Activated CD8-positive, alpha-beta T cell treated with anti-CD3 and anti-CD28 coated beads for 36 hours (primary cell): ENCODE measurements at regions not wholly inside any gene's neighbourhood (a gene's known extent, or its start where the extent isn't known, plus 50 kb on each side); places are given as distances from the start of the nearest gene placed in this dataset.

Experiments used
- ATAC-seq: fragments of 200-7000 bp; cut with Tn5 transposase; one replicate; pipeline ENCODE4 v1.10.0; 2021; ENCODE audit warnings: mild to moderate bottlenecking, moderate library complexity
- CTCF ChIA-PET: fragments of 350-600 bp; sonication (Branson Sonifier 250); formaldehyde crosslinking; loops from one replicate; lab custom pipeline; 2021; ENCODE audit warnings: antibody characterized with exemption; lab: Charles Lee
- POLR2A ChIA-PET: fragments of 350-600 bp; sonication (Branson Sonifier 250); formaldehyde crosslinking; loops from one replicate; lab custom pipeline; 2021; ENCODE audit warnings: antibody characterized with exemption; lab: Charles Lee
- DNase-seq: peaks from one replicate; pipeline ENCODE4 v3.0.0-alpha.2; 2020
- H3K27ac Mint-ChIP-seq: one replicate; pipeline ENCODE4 v1.8.0; 2021; ENCODE audit warnings: mild to moderate bottlenecking, mixed read lengths
- H3K27me3 Mint-ChIP-seq: one replicate; pipeline ENCODE4 v1.8.0; 2021; ENCODE audit warnings: mixed read lengths
- H3K36me3 Mint-ChIP-seq: one replicate; pipeline ENCODE4 v1.8.0; 2021; ENCODE audit warnings: low read depth, mixed read lengths
- H3K4me1 Mint-ChIP-seq: one replicate; pipeline ENCODE4 v1.8.0; 2021; ENCODE audit warnings: low read depth, mixed read lengths
- H3K4me3 Mint-ChIP-seq: one replicate; pipeline ENCODE4 v1.8.0; 2021; ENCODE audit warnings: mild to moderate bottlenecking, moderate library complexity, mixed read lengths
- H3K9me3 Mint-ChIP-seq: one replicate; pipeline ENCODE4 v1.8.0; 2021; ENCODE audit warnings: mixed read lengths
- CTCF ChIP-seq: fragments of 200-600 bp; IDR thresholded peaks from one replicate; pipeline ENCODE4 v1.8.0; 2022; ENCODE audit warnings: antibody characterized with exemption, mild to moderate bottlenecking
- intact Hi-C: fragments of 100-400 bp; cut with micrococcal nuclease; formaldehyde crosslinking; loops from one replicate; pipeline ENCODE4 v1.10.0; 2022

- DNase-seq (no peak), ATAC-seq (peak; percentile 69)
- Mint-ChIP-seq H3K27me3 (no peaks in the 10 kb centered on the region), H3K36me3 (no peaks in the 10 kb centered on the region), H3K27ac (no peak overlapping the region), H3K4me1 (no peaks in the 10 kb centered on the region), H3K4me3 (no peak overlapping the region), H3K9me3 (no peaks in the 10 kb centered on the region)
- ChIA-PET POLR2A (no interaction called here), CTCF (no interaction called here)
- intact Hi-C loops, result no loop called here
- peak; percentile 26 for TF ChIP-seq CTCF
These were observed 62.8 kb downstream of the FAM9B start for GRCh38 chrX:8971116-8971515.

GRCh38 chrX:8969378-8969777, 64.5 kb downstream of the FAM9B start:
- Mint-ChIP-seq H3K9me3 (no peaks in the 10 kb centered on the region), H3K4me3 (no peak overlapping the region), H3K4me1 (no peaks in the 10 kb centered on the region), H3K27me3 (no peaks in the 10 kb centered on the region), H3K27ac (no peak overlapping the region), H3K36me3 (no peaks in the 10 kb centered on the region)
- DNase-seq, result no peak
- TF ChIP-seq CTCF, result no peak
- intact Hi-C loops, result no loop called here
- POLR2A ChIA-PET, result interaction anchor here (0.6 kb wide), 1 partner anchor 124 kb away, joined by 3 read pairs; no protein-coding TSS in a partner anchor
- CTCF ChIA-PET, result no interaction called here
- no peak for ATAC-seq

- ATAC-seq (no peak), DNase-seq (no peak)
- Mint-ChIP-seq H3K27ac (no peak overlapping the region), H3K36me3 (no peaks in the 10 kb centered on the region), H3K4me3 (no peak overlapping the region), H3K27me3 (no peaks in the 10 kb centered on the region), H3K9me3 (no peaks in the 10 kb centered on the region), H3K4me1 (no peaks in the 10 kb centered on the region)
- POLR2A ChIA-PET, result no interaction called here
- intact Hi-C loops, result no loop called here
- CTCF ChIA-PET, result no interaction called here
- TF ChIP-seq CTCF, result no peak
These were observed 66.5 kb downstream of the FAM9B start for GRCh38 chrX:8967461-8967860.

GRCh38 chrX:8960957-8961468, 72.9 kb downstream of the FAM9B start:
- TF ChIP-seq CTCF, result no peak
- peaks cover 2% of the 10 kb centered on the region for H3K27me3 Mint-ChIP-seq
- ChIA-PET POLR2A (interaction anchor here (0.6 kb wide), 1 partner anchor 42 kb away, joined by 4 read pairs; no protein-coding TSS in a partner anchor), CTCF (no interaction called here)
- DNase-seq (no peak), ATAC-seq (no peak)
- H3K27ac Mint-ChIP-seq, result no peak overlapping the region
- H3K36me3 Mint-ChIP-seq, result no peaks in the 10 kb centered on the region
- intact Hi-C loops, result no loop called here
- H3K9me3 Mint-ChIP-seq, result no peaks in the 10 kb centered on the region
- no peaks in the 10 kb centered on the region for H3K4me1 Mint-ChIP-seq
- H3K4me3 Mint-ChIP-seq, result no peak overlapping the region

GRCh38 chrX:8955511-8955910, 78.4 kb downstream of the FAM9B start:
- no peak overlapping the region for H3K27ac Mint-ChIP-seq

More at GRCh38 chrX:8955511-8955910, 78.4 kb downstream of the FAM9B start:
- H3K36me3 Mint-ChIP-seq, result no peaks in the 10 kb centered on the region
- no peak for DNase-seq
- no peaks in the 10 kb centered on the region for H3K4me1 Mint-ChIP-seq
- intact Hi-C loops, result no loop called here
- no peak for TF ChIP-seq CTCF
- POLR2A ChIA-PET, result no interaction called here
- H3K27me3 Mint-ChIP-seq, result peaks cover 5% of the 10 kb centered on the region
- no peak for ATAC-seq
- CTCF ChIA-PET, result no interaction called here
- H3K9me3 Mint-ChIP-seq, result no peaks in the 10 kb centered on the region
- no peak overlapping the region for H3K4me3 Mint-ChIP-seq
